ENCODE measurements at regions not wholly inside any gene's neighbourhood (a gene's known extent, or its start where the extent isn't known, plus 50 kb on each side); places are given as distances from the start of the nearest gene placed in this dataset.
A peak's percentile ranks its signal among the peaks of the same experiment; 100 is the strongest.

- Histone ChIP-seq H3K27me3 (replicated peaks in 2 of 5; ENCODE audit: control insufficient read depth in 4 of 5, insufficient read depth in 5 of 5, low read length in 4 of 5) (peaks cover 0 to 2% (median 0%) of the 10 kb centered on the region in 5 experiments), H3K36me3 (ENCODE audit: control insufficient read depth in 4 of 4, insufficient read depth in 4 of 4, low read length in 3 of 4) (no peaks in the 10 kb centered on the region), H3K4me3 (ENCODE audit: control insufficient read depth in 1 of 7, extremely low read depth in 1 of 7, insufficient read depth in 4 of 7, low read depth in 2 of 7, low read length in 6 of 7) (no peak overlapping the region), H3K27ac (ENCODE audit: insufficient read depth in 1 of 2, low read depth in 1 of 2, low read length in 2 of 2, poor library complexity in 1 of 2, severe bottlenecking in 2 of 2) (no peak overlapping the region), H3K9me3 (ENCODE audit: control extremely low read depth in 1 of 5, control insufficient read depth in 4 of 5, insufficient read depth in 2 of 5, low read depth in 1 of 5, low read length in 4 of 5) (no peaks in the 10 kb centered on the region), H3K4me1 (ENCODE audit: control extremely low read depth in 1 of 4, control insufficient read depth in 4 of 4, insufficient read depth in 4 of 4, low read length in 3 of 4) (no peaks in the 10 kb centered on the region)
- ChIA-PET CTCF (interaction anchor here (1.1 to 2.1 kb wide), 2 partner anchors 8 to 82 kb away, joined by 3 to 6 read pairs; no protein-coding TSS in a partner anchor), POLR2A (no interaction called here)
- no peak for DNase-seq
- WGBS (ENCODE audit: insufficient coverage), result 50% methylated on average over 1 of the region's 1 CpG
Measured at GRCh38 chr6:137369136-137369535, 125.1 kb downstream of the OLIG3 start.

GRCh38 chr6:137365707-137366437 is 128.3 kb downstream of the OLIG3 start:
- ChIA-PET POLR2A (no interaction called here), CTCF (no interaction called here)
- WGBS (ENCODE audit: insufficient coverage), result 94% methylated on average over 8 of the region's 14 CpGs
- Histone ChIP-seq H3K4me3 (ENCODE audit: control insufficient read depth in 1 of 7, extremely low read depth in 1 of 7, insufficient read depth in 4 of 7, low read depth in 2 of 7, low read length in 6 of 7) (no peak overlapping the region), H3K27me3 (replicated peaks in 2 of 5; ENCODE audit: control insufficient read depth in 4 of 5, insufficient read depth in 5 of 5, low read length in 4 of 5) (peaks cover 0 to 2% (median 0%) of the 10 kb centered on the region in 5 experiments), H3K9me3 (ENCODE audit: control extremely low read depth in 1 of 5, control insufficient read depth in 4 of 5, insufficient read depth in 2 of 5, low read depth in 1 of 5, low read length in 4 of 5) (no peaks in the 10 kb centered on the region), H3K27ac (ENCODE audit: insufficient read depth in 1 of 2, low read depth in 1 of 2, low read length in 2 of 2, poor library complexity in 1 of 2, severe bottlenecking in 2 of 2) (no peak overlapping the region), H3K4me1 (ENCODE audit: control extremely low read depth in 1 of 4, control insufficient read depth in 4 of 4, insufficient read depth in 4 of 4, low read length in 3 of 4) (no peaks in the 10 kb centered on the region), H3K36me3 (ENCODE audit: control insufficient read depth in 4 of 4, insufficient read depth in 4 of 4, low read length in 3 of 4) (no peaks in the 10 kb centered on the region)
- DNase-seq, result no peak

GRCh38 chr6:137363805-137364138 is 130.4 kb downstream of the OLIG3 start:
- Histone ChIP-seq H3K4me3 (ENCODE audit: control insufficient read depth in 1 of 7, extremely low read depth in 1 of 7, insufficient read depth in 4 of 7, low read depth in 2 of 7, low read length in 6 of 7) (no peak overlapping the region), H3K4me1 (ENCODE audit: control extremely low read depth in 1 of 4, control insufficient read depth in 4 of 4, insufficient read depth in 4 of 4, low read length in 3 of 4) (no peaks in the 10 kb centered on the region), H3K27me3 (replicated peaks in 2 of 5; ENCODE audit: control insufficient read depth in 4 of 5, insufficient read depth in 5 of 5, low read length in 4 of 5) (peaks cover 0 to 2% (median 0%) of the 10 kb centered on the region in 5 experiments), H3K9me3 (ENCODE audit: control extremely low read depth in 1 of 5, control insufficient read depth in 4 of 5, insufficient read depth in 2 of 5, low read depth in 1 of 5, low read length in 4 of 5) (no peaks in the 10 kb centered on the region), H3K27ac (ENCODE audit: insufficient read depth in 1 of 2, low read depth in 1 of 2, low read length in 2 of 2, poor library complexity in 1 of 2, severe bottlenecking in 2 of 2) (no peak overlapping the region), H3K36me3 (ENCODE audit: control insufficient read depth in 4 of 4, insufficient read depth in 4 of 4, low read length in 3 of 4) (no peaks in the 10 kb centered on the region)
- 100% methylated on average over 5 of the region's 5 CpGs for WGBS (ENCODE audit: insufficient coverage)
- ChIA-PET POLR2A (no interaction called here), CTCF (interaction anchor here (1.2 kb wide), 1 partner anchor 14 kb away, joined by 3 read pairs; no protein-coding TSS in a partner anchor)
- peak in 2 of 3 donors; percentile 13 to 21 for DNase-seq

- H3K4me1 ChIP-seq (ENCODE audit: control extremely low read depth in 1 of 4, control insufficient read depth in 4 of 4, insufficient read depth in 4 of 4, low read length in 3 of 4), result no peaks in the 10 kb centered on the region
- H3K9me3 ChIP-seq (ENCODE audit: control extremely low read depth in 1 of 5, control insufficient read depth in 4 of 5, insufficient read depth in 2 of 5, low read depth in 1 of 5, low read length in 4 of 5), result no peaks in the 10 kb centered on the region
- no peak for DNase-seq
- no peaks in the 10 kb centered on the region for H3K36me3 ChIP-seq (ENCODE audit: control insufficient read depth in 4 of 4, insufficient read depth in 4 of 4, low read length in 3 of 4)
- CTCF ChIA-PET, result interaction anchor here (1.2 kb wide), 1 partner anchor 14 kb away, joined by 3 read pairs; no protein-coding TSS in a partner anchor
- no peak overlapping the region for H3K4me3 ChIP-seq (ENCODE audit: control insufficient read depth in 1 of 7, extremely low read depth in 1 of 7, insufficient read depth in 4 of 7, low read depth in 2 of 7, low read length in 6 of 7)
- POLR2A ChIA-PET, result no interaction called here
- WGBS (ENCODE audit: insufficient coverage), result 91% methylated on average over 8 of the region's 16 CpGs
- no peak overlapping the region for H3K27ac ChIP-seq (ENCODE audit: insufficient read depth in 1 of 2, low read depth in 1 of 2, low read length in 2 of 2, poor library complexity in 1 of 2, severe bottlenecking in 2 of 2)
- peaks cover 0 to 2% (median 0%) of the 10 kb centered on the region in 5 experiments for H3K27me3 ChIP-seq (replicated peaks in 2 of 5; ENCODE audit: control insufficient read depth in 4 of 5, insufficient read depth in 5 of 5, low read length in 4 of 5)
Measured at GRCh38 chr6:137362878-137363804, 131.1 kb downstream of the OLIG3 start.

- H3K4me3 ChIP-seq (ENCODE audit: control insufficient read depth in 1 of 7, extremely low read depth in 1 of 7, insufficient read depth in 4 of 7, low read depth in 2 of 7, low read length in 6 of 7), result no peak overlapping the region
- CTCF ChIA-PET, result interaction anchor here (0.7 to 2.1 kb wide), 3 partner anchors 9 to 246 kb away, joined by 3 to 6 read pairs (median 4); no protein-coding TSS in a partner anchor
- POLR2A ChIA-PET, result no interaction called here
- no peaks in the 10 kb centered on the region for H3K4me1 ChIP-seq (ENCODE audit: control extremely low read depth in 1 of 4, control insufficient read depth in 4 of 4, insufficient read depth in 4 of 4, low read length in 3 of 4)
- H3K36me3 ChIP-seq (ENCODE audit: control insufficient read depth in 4 of 4, insufficient read depth in 4 of 4, low read length in 3 of 4), result no peaks in the 10 kb centered on the region
- H3K27ac ChIP-seq (ENCODE audit: insufficient read depth in 1 of 2, low read depth in 1 of 2, low read length in 2 of 2, poor library complexity in 1 of 2, severe bottlenecking in 2 of 2), result no peak overlapping the region
- H3K9me3 ChIP-seq (ENCODE audit: control extremely low read depth in 1 of 5, control insufficient read depth in 4 of 5, insufficient read depth in 2 of 5, low read depth in 1 of 5, low read length in 4 of 5), result no peaks in the 10 kb centered on the region
- peaks cover 0 to 2% (median 0%) of the 10 kb centered on the region in 5 experiments for H3K27me3 ChIP-seq (replicated peaks in 2 of 5; ENCODE audit: control insufficient read depth in 4 of 5, insufficient read depth in 5 of 5, low read length in 4 of 5)
- no peak for DNase-seq
Measured at GRCh38 chr6:137361701-137362100, 132.5 kb downstream of the OLIG3 start.

GRCh38 chr6:137358273-137358672 is 135.9 kb downstream of the OLIG3 start:
- WGBS (ENCODE audit: insufficient coverage), result 100% methylated on average over 1 of the region's 3 CpGs
- Histone ChIP-seq H3K9me3 (ENCODE audit: control extremely low read depth in 1 of 5, control insufficient read depth in 4 of 5, insufficient read depth in 2 of 5, low read depth in 1 of 5, low read length in 4 of 5) (no peaks in the 10 kb centered on the region), H3K4me3 (ENCODE audit: control insufficient read depth in 1 of 7, extremely low read depth in 1 of 7, insufficient read depth in 4 of 7, low read depth in 2 of 7, low read length in 6 of 7) (no peak overlapping the region), H3K27ac (ENCODE audit: insufficient read depth in 1 of 2, low read depth in 1 of 2, low read length in 2 of 2, poor library complexity in 1 of 2, severe bottlenecking in 2 of 2) (no peak overlapping the region), H3K4me1 (ENCODE audit: control extremely low read depth in 1 of 4, control insufficient read depth in 4 of 4, insufficient read depth in 4 of 4, low read length in 3 of 4) (no peaks in the 10 kb centered on the region), H3K27me3 (replicated peaks in 2 of 5; ENCODE audit: control insufficient read depth in 4 of 5, insufficient read depth in 5 of 5, low read length in 4 of 5) (no peaks in the 10 kb centered on the region), H3K36me3 (ENCODE audit: control insufficient read depth in 4 of 4, insufficient read depth in 4 of 4, low read length in 3 of 4) (no peaks in the 10 kb centered on the region)
- DNase-seq, result no peak
- ChIA-PET POLR2A (no interaction called here), CTCF (interaction anchor here (1.3 kb wide), 1 partner anchor 44 kb away, joined by 3 read pairs; no protein-coding TSS in a partner anchor)

GRCh38 chr6:137357948-137358266 is 136.3 kb downstream of the OLIG3 start:
- ChIA-PET POLR2A (no interaction called here), CTCF (interaction anchor here (1.3 kb wide), 1 partner anchor 44 kb away, joined by 3 read pairs; no protein-coding TSS in a partner anchor)
- Histone ChIP-seq H3K27me3 (replicated peaks in 2 of 5; ENCODE audit: control insufficient read depth in 4 of 5, insufficient read depth in 5 of 5, low read length in 4 of 5) (no peaks in the 10 kb centered on the region), H3K4me3 (ENCODE audit: control insufficient read depth in 1 of 7, extremely low read depth in 1 of 7, insufficient read depth in 4 of 7, low read depth in 2 of 7, low read length in 6 of 7) (no peak overlapping the region), H3K9me3 (ENCODE audit: control extremely low read depth in 1 of 5, control insufficient read depth in 4 of 5, insufficient read depth in 2 of 5, low read depth in 1 of 5, low read length in 4 of 5) (no peaks in the 10 kb centered on the region), H3K27ac (ENCODE audit: insufficient read depth in 1 of 2, low read depth in 1 of 2, low read length in 2 of 2, poor library complexity in 1 of 2, severe bottlenecking in 2 of 2) (no peak overlapping the region), H3K4me1 (ENCODE audit: control extremely low read depth in 1 of 4, control insufficient read depth in 4 of 4, insufficient read depth in 4 of 4, low read length in 3 of 4) (no peaks in the 10 kb centered on the region), H3K36me3 (ENCODE audit: control insufficient read depth in 4 of 4, insufficient read depth in 4 of 4, low read length in 3 of 4) (no peaks in the 10 kb centered on the region)
- DNase-seq, result no peak
